ENCODE measurements at regions not wholly inside any gene's neighbourhood (a gene's known extent, or its start where the extent isn't known, plus 50 kb on each side); places are given as distances from the start of the nearest gene placed in this dataset.

DNA sequence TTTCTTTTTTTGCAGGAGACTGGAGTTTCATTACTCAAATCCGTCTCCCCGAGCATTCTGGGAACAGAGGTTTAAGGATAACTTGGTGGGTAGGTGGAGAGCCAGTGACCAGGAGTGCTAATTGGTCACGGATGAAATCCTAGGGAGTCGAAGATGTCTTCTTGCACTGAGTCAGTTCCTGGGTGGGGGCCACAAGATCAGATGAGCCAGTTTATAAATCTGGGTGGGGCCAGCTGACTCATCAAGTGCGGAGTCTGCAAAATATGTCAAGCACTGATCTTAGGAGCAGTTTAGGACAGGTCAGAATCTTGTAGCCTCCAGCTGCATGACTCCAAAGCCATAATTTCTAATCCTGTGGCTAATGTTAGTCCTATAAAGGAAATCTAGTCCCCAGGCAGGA, 741.3 kb downstream of the PCDH7 start (continued):
- TF ChIP-seq TAF1 (IDR thresholded peaks at IDR 0.05; ENCODE audit: low read depth, low read length) (no peak), TCF12 (IDR thresholded peaks at IDR 0.05; ENCODE audit: low read depth, low read length) (no peak), CHD2 (IDR thresholded peaks at IDR 0.05; ENCODE audit: low read length) (no peak), BACH1 (IDR thresholded peaks at IDR 0.05; ENCODE audit: low read length) (no peak)
- TF ChIP-seq, protein P1, sequence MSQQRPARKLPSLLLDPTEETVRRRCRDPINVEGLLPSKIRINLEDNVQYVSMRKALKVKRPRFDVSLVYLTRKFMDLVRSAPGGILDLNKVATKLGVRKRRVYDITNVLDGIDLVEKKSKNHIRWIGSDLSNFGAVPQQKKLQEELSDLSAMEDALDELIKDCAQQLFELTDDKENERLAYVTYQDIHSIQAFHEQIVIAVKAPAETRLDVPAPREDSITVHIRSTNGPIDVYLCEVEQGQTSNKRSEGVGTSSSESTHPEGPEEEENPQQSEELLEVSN (IDR thresholded peaks at IDR 0.05), result no peak
